Stimulated activated CD4-positive, alpha-beta T cell treated with anti-CD3 and anti-CD28 coated beads, Interleukin-15, amount 100 ng/mL, for 48 hours (primary cell): ENCODE measurements at regions not wholly inside any gene's neighbourhood (a gene's known extent, or its start where the extent isn't known, plus 50 kb on each side); places are given as distances from the start of the nearest gene placed in this dataset.

Experiments used
- DNase-seq, 2 donors: peaks; one replicate each; pipeline ENCODE4 v3.0.0-alpha.2; 2020; ENCODE audit warnings: low read depth in 2 of 2

DNA sequence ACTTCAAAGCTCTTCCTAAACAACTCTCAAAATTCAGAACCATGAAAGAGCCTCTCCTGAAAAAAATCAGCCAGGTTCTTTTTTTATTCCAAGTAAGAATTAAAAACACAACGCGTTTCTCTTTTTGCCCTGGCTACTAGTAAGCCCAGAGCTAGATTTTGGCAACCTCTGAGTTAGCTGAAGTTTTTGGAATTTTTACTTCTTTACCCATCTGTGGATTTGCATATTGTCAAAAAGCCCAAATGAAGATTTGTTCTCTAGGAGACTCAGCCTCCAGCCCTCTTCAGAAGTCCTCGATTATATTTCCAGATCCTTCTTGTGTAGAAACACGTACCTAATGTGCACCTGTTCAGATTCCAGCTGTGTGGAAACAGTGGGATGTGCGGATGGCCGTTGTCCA is 517.9 kb downstream of the TBC1D22A start:
- DNase-seq = no peak

DNA sequence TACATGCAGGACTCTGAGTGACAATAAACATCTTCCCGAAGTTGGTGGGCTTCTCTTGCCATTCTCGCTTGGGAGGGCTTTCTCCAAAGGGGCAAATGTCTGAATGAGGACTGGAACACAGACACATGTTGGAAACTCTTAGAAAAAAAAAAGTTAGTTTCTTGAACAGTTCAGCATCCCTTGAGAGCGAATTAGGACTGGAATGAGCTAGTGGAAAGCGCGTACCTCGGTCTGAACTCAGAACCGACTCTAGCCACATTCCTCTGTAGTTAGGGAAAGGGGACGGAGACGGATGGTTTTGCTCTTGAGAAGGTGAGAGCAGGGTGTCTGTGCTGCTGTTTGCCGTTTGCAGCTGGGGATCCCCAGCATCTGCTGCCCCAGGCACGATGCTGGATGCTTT is 517.3 kb downstream of the TBC1D22A start:
- no peak for DNase-seq

DNA sequence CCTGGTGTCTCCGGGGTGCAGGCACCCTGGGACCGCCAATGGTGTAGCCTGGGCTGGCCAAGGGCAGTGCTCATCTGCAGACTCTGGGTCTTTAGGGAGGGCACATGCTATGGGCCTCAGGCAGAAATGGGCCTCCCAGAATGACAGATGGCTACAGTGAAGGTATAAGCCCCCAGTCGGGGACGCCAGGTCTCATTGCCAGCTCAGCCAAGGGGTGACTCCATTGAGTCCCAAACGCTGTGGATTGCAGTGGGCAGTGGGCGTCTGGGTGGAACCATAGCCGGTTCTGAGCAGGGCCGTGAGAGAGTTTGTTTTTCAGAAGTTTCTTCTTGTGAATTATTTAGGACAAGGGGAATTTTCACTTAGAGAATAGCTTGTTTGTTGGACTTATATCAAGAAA is 516.9 kb downstream of the TBC1D22A start:
- DNase-seq = no peak

DNA sequence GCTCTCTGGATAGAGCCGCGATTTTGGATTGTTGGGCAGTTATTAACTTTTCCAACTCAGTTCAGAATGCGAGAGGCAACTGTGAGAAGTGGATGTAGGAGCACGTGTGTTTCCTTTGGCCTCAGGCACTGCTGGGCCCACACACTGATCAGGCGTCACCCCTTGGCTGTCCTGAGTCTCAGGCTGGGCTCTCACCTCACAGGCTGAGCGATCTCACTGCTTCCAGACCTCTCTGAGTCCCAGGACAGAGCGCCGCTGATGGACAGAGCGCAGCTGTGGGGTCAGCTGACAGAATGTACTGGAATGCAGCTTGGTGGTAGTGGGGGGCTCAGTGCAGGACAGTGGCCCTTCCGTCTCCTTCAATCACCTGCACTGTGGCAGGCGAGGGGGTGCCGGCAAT is 516.2 kb downstream of the TBC1D22A start:
- no peak for DNase-seq

DNA sequence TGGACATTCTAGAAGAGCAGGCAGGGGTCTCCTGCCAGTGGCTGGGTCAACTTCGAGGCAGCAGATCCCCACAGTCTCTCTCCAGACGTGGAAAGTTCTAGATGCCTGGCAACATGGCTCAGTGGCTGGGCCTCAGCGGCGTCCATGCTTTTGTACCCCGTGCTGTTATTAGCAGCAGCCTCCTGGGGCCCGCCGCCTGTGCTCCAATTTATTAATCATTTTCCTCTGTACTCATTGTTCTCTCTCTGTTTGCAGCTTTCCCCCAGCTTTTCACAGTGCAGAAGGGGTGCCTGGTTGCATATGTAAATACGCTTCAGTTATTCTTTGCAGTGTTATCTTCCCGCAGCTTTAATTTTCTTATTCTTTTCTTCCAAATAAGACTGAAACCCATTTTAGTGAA is 515.1 kb downstream of the TBC1D22A start:
- DNase-seq = no peak

DNA sequence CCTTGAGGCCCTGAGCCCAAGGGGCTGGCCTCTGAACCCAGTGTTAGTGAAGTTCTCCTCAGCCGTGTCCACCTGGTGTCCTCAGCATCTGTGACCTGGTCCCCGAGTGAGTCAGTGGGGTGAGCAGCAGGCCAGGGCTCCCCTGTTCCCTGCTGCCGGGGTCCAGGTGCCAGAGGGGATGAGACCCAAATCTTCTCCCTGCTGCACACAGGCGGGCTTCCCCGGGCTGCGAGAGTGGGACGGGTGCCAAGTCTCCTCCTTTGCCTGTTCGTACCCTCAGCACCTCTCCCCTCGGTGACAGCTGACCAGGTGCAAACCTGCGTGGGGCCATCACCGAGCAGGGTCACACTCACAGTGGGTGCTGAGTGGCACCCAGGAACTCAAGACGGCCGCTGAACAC is 514.5 kb downstream of the TBC1D22A start:
- no peak for DNase-seq

DNA sequence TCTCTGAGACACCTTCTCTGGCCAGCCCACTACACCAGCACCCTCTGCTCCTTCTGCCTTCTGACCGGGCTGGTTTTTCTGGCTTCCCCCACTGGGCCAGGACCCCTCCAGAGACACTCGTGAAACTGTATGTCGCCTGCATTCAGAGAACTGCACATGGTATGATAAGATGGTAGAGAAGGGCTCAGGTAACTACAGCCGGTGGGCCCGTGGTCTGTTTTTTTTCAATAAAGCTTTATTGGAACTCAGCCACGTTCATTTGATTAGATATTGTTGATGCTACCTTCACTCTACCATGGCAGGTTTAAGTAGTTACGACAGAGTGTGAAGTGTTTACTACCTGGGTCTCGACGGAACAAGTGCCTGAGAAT is 514.0 kb downstream of the TBC1D22A start:
- no peak for DNase-seq

DNA sequence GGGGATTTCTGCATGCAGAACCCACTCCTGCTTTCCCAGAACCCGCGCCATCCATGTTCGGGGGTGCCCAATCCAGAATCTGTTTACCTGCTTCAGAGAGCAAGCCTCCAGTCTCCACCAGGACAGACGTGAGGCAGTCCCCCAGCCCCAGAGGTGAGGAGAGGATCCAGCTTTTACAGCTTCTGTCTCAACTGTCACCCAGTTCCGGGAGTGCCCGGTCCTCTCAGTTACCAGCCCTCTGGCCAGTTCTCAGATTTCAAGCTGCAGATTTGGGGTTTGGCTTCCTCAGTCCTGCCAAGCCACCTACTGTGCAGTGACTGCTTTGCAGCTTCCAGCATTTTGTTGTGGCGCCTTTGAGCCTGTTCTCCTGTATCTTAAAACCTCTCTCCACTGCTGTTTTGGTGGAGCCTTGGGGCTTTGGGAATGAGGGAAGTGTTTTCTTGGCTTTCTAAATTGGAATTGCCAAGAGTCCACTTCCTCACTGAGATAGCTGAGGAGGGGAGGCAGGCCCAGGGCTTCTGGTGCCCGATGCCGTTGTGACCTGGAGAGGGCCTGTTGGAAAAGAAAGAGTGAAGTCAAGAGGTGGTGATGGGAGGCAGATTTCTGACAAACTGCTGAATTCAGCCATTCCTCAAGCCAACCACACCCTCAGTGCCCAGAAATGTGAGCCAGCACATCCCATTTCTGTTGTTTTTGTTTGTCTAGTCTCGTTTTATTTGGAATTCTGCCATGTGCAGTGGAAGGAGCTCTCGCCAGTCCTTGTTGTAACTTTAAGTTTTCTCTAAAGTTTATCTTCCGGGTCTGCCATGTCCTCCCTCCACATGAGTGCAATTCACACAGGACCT is 513.4 kb downstream of the TBC1D22A start:
- no peak for DNase-seq

DNA sequence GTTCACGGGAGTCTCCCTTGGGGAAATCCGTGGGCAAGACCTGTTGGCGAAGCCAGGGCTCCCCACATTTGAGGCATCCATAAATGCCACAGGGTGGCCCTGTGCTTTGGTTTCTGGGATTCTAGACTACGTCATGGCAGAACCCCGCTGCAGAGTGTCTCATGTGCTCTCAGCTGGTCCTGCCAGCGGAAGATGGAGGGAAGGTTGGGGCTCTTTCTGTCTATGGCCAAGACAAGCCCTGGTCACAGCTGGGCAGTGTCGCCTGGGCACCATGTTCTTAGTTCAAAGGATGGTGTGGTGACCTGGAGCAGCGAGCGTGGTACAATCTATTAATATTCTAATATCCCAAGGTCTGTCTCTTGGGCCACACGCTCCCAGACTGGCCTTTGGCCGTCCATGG is 511.7 kb downstream of the TBC1D22A start:
- no peak for DNase-seq

DNA sequence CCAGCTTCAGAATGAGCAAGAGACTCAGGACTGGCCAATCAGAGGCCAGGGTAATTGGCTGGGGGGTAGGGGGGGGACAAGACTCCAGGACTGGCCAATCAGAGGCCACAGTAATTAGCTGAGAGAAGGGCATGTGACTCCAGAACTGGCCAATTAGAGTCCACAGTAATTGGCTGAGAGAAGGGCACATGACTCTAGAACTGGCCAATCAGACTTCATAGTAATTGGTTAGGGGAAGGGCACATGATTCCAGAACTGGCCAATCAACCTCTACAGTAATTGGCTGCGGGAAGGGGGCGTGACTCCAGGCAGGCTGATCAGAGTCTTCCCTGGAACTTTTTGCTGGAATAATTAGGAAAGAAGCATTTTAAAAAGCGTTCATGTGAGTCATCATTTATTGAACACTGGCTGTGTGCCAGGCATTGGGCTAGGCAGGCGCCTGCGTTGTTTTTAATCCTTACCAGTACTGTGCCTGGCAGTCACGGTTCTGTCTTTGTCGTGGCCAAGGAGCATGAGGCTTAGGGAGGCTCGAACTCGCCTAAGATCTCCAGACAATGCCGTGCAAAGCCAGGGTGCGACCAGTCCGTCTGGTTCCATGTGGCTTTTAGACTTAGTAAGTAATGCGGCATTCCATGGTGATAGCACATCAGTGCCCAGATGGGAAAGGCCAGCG is 508.1 kb downstream of the TBC1D22A start:
- DNase-seq = no peak

DNA sequence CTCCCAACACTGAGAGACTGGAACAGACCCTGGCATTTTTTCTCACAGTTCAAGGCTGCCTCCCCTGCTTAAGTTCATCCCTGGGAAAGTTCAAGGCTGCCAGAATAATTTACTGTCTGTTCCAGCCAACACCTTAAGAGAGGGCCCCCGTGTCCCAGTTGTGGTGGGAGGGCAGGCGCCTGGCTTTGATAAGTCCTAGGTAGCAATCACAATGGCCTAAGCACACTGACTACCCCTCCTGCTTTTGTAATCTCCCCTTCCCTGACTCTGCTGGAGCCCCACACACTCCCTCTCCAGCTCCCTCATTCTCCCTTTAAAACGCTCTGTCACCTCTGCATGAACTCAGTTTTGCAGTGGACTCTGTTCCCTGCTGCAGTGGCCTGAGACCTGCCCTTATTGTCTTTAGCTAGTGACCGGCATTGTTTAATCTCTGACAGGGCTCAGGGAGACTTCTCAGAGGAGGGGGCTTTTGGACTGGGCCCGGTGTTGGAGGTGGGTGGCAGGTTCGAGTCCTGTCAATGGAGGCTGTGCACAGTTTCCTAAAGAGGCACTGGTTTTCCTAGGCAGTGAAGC is 507.2 kb downstream of the TBC1D22A start:
- DNase-seq = no peak

DNA sequence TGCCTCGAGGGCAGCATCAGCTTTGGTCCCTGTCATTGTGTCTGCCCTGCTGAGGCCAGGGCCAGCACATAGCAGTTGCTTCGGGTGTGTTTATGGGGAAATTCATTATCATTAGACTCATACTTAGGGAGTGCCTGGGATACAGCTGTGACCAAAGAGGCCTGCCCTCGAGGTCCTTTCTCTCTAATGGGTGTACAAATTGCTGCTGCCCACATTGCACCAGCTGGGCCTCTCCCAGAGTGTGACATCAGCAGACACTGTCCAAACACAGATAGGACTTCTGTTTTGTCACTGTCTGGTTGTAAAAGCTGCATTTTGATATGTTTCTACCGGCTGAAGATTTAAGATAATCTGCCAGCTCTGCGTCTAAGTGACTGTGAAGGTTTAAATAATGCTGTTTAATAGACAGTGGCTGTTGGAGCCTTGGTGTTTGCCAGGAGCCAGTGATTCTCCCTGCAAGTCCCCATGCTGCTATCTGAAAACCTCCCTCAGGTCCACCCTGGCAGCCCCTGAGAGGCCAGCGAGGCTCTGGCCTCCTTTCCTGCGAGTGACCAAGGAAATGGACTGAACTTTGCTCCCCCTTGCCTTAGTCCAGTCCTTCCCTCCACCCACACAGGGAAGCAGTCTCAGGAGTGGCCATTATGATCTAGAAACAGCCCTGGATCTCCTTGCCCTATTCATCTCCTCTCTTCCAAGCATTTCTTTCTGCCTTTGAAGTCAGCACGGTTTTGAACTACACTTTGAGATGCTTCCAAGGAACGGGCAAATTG is 505.2 kb downstream of the TBC1D22A start:
- no peak for DNase-seq

DNA sequence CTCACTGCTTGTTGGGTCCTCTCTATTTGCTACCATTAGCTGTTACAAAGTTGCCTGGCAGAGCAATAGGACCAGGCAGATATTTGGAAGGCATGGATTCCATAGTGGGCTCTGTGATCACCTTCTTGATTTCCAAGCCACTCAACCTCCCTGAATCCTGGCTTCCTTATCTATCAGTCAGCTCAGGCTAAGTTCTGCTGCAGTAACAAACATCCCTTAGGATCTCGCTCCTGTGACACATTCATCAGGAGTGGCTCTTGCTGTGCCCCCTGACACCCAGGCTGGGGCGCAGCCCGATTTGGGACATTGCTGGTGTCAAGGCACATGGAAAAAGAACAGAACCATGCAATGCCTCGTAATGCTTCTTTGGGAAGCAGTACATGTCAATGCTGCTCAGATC is 503.9 kb downstream of the TBC1D22A start:
- no peak for DNase-seq

DNA sequence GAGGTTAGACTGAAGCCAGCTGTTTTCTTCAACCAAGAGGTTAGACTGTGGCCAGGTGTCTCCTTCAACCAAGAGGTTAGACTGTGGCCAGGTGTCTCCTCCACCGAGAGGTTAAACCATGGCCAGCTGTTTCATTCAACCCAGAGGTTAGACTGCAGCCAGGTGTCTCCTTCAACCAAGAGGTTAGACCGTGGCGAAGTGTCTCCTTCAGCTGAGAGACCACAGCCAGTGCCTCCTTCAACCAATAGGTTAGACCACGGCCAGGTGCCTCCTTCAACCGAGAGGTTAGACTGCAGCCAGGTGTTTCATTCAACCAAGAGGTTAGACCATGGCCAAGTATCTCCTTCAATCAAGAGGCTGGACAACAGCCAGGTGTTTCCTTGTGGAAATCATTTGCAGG is 498.1 kb downstream of the TBC1D22A start:
- no peak for DNase-seq

DNA sequence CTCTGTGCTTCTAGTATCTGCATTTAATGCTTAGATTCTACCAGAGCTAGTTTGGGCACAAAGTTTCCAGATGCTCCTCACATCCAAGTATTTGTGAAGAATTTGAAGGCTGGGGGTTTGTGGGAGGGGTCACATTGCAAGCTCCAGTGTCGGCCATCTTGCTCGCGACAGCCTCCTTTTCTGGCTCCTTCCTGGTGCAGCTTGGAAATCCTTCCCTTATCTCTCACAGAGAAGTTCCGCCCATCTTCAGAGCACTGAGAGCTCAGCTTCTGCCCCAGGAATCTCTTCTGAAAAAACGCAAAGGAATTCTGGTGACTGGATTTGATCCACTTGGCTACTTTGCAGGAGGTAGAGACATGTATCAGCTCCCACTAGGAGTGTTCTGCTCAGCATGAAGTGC is 497.5 kb downstream of the TBC1D22A start:
- no peak for DNase-seq

DNA sequence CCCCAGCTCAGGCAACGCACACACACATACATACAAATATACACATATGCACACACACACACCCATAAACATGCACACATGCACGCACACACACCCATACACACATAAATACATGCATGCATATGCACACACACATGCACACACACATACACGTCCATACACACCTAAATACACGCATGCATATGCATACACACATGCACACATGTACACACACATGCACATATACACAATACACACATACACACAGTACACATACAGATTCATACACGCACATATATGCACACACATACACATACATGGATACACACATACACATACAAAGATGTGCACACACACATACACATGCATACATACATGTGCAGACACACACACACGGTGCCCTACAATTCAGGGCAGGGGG is 496.6 kb downstream of the TBC1D22A start:
- no peak for DNase-seq

DNA sequence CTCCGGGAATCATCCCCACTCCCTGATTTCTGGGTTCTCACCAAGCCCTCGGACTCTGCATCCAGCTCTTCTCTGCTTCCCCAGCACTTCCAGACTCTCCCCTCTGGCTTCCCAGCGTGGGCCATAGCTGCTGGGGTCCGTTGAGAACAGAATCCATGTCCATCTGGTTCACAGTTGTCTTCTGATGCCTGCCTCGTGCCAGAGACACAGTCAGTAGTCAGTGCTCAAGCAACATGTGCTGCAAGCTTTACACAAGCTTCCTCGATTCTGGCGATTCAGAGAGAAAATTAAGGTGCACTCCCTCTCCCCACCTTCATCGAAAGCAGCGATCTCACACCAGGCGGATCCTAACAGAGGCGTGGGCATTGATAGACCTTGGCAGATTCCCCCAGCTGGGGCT is 495.5 kb downstream of the TBC1D22A start:
- no peak for DNase-seq

DNA sequence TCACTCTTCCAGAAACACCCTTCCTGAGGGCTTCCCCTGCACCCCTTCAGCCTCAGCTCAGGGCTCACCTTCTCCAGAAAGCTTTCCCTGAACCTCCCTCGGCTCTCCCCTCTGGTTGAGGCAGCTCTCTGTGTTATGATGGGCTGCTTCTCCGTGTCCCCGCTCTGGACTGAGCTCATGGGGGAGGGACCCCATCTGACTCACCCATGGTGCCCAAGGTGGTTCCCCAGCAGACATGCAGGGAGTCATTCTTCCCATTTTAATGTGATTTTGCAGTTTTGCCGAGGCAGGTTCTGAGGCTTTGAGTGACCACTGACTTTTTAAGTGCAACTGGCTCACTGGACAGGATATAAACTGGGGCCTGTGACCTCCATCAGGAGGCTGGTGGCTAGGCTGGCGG is 495.1 kb downstream of the TBC1D22A start:
- no peak for DNase-seq

DNA sequence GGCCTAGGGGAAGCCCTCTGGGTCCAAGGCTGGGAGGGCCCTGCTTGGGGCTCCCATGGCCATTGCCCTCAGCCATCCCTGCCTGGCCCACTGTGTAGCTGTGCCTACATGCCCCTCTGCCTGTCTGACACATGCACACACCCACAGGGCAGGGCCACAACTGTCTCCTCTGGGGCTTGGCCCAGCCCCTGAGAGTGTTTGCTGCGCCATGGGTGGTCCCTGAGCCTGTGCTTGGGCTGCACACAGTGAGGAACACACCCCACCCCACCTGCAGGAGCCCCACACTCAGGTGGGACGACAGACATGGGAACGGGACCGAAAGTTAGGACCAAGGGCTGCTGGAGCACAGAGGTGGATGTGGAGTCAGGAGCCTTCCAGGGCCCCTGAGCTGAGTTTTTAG is 489.5 kb downstream of the TBC1D22A start:
- DNase-seq = no peak

DNA sequence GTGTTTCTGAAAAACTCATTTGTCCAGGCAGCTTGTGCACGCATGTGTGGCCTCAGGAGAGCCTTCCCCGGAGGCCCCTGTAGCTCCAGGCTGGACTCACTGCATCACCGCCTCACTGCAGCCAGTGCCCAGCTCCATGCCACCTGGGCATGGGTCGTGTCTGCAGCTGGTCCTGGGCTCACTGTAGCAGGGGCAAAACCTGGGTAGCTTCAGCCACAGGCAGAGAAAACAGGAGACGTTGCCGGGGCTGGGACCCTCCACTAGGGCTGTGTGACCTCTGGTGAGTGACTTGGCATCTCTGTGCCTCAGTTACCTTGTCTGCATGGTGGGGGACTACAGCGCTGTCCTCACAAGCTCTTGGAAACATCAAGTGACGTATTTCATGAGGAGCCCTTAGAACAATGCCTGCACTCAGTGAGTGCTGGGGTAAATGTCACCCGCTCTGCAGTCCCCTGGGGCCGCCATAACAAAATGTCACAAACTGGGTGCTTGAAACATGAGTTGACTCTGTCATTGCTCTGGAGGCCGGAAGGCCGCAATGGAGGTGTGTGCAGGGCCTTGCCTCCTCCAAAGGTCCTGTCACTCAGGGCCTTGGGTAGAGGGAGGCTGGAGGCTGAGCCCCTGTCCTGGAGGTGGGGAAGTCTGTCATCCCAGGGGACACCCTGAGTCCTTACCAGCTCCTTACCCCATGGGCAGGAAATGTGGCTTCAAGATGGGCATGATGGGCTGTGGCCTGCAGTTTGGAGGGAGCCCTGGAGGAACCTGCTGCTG is 488.7 kb downstream of the TBC1D22A start:
- DNase-seq = no peak

DNA sequence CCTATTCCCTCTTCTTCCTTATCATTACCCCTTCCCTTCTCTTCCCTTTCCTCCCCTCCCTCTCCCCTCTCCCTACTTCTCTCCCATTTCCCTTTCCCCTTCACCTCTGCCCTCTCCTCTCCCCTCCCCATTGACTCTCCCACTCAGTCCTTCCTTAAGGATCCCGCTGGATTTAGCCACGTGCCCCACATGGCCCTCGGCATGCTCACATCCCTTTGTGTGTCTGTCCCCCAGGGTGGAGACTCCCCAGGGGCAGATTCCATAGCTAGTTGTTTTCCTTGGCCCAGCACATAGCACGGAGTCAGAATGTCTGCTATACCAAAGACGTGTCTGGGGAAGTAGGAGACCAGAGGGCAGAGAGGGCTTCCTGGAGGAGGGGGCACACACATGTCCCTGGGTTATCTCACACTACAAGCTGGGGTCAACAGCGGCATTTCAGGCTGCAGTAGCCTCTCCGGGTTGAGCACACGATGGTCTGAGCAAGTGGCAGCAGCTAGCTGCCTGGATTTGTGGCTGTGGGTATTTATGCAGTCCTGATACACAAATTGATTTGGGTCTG is 487.0 kb downstream of the TBC1D22A start:
- no peak for DNase-seq
